ENCODE measurements at regions not wholly inside any gene's neighbourhood (a gene's known extent, or its start where the extent isn't known, plus 50 kb on each side); places are given as distances from the start of the nearest gene placed in this dataset.

GRCh38 chr11:106329273-106330018 lies 252.0 kb downstream of the AASDHPPT start:
- no peak for DNase-seq (ENCODE audit: low read depth, low spot score)

- DNase-seq (ENCODE audit: low read depth, low spot score): no peak
These were observed 253.7 kb downstream of the AASDHPPT start for GRCh38 chr11:106331176-106331575.

GRCh38 chr11:106333678-106334077 lies 256.2 kb downstream of the AASDHPPT start:
- no peak for DNase-seq (ENCODE audit: low read depth, low spot score)

- no peak for DNase-seq (ENCODE audit: low read depth, low spot score)
These were observed 266.9 kb downstream of the AASDHPPT start for GRCh38 chr11:106344394-106344793.

GRCh38 chr11:106344966-106345365 lies 267.5 kb downstream of the AASDHPPT start:
- no peak for DNase-seq (ENCODE audit: low read depth, low spot score)

GRCh38 chr11:106353031-106353430 lies 275.6 kb downstream of the AASDHPPT start:
- no peak for DNase-seq (ENCODE audit: low read depth, low spot score)

- DNase-seq (ENCODE audit: low read depth, low spot score): no peak
These were observed 291.8 kb downstream of the AASDHPPT start for GRCh38 chr11:106369224-106369623.

GRCh38 chr11:106378513-106379179 lies 301.2 kb downstream of the AASDHPPT start:
- DNase-seq (ENCODE audit: low read depth, low spot score): no peak

- DNase-seq (ENCODE audit: low read depth, low spot score): no peak
These were observed 301.8 kb downstream of the AASDHPPT start for GRCh38 chr11:106379265-106379664.

GRCh38 chr11:106379712-106380111 lies 302.2 kb downstream of the AASDHPPT start:
- DNase-seq (ENCODE audit: low read depth, low spot score): no peak

GRCh38 chr11:106381895-106382294 lies 304.4 kb downstream of the AASDHPPT start:
- DNase-seq (ENCODE audit: low read depth, low spot score): no peak

GRCh38 chr11:106384429-106384828 lies 307.0 kb downstream of the AASDHPPT start:
- DNase-seq (ENCODE audit: low read depth, low spot score): no peak

- DNase-seq (ENCODE audit: low read depth, low spot score): no peak
These were observed 309.1 kb downstream of the AASDHPPT start for GRCh38 chr11:106386519-106386918.

- DNase-seq (ENCODE audit: low read depth, low spot score): no peak
These were observed 311.6 kb downstream of the AASDHPPT start for GRCh38 chr11:106389101-106389500.

GRCh38 chr11:106390078-106390477 lies 312.6 kb downstream of the AASDHPPT start:
- no peak for DNase-seq (ENCODE audit: low read depth, low spot score)

GRCh38 chr11:106391771-106392420 lies 314.4 kb downstream of the AASDHPPT start:
- no peak for DNase-seq (ENCODE audit: low read depth, low spot score)

GRCh38 chr11:106395716-106396349 lies 318.4 kb downstream of the AASDHPPT start:
- DNase-seq (ENCODE audit: low read depth, low spot score): no peak

- no peak for DNase-seq (ENCODE audit: low read depth, low spot score)
These were observed 320.5 kb downstream of the AASDHPPT start for GRCh38 chr11:106397787-106398501.

- no peak for DNase-seq (ENCODE audit: low read depth, low spot score)
These were observed 321.1 kb downstream of the AASDHPPT start for GRCh38 chr11:106398502-106399075.

- DNase-seq (ENCODE audit: low read depth, low spot score): peak; percentile 83
These were observed 321.6 kb downstream of the AASDHPPT start for GRCh38 chr11:106399076-106399511.

- no peak for DNase-seq (ENCODE audit: low read depth, low spot score)
These were observed 322.2 kb downstream of the AASDHPPT start for GRCh38 chr11:106399624-106400023.
